Activated CD4-positive, alpha-beta memory T cell treated with anti-CD3 and anti-CD28 coated beads, Interleukin-2, amount 10 ng/mL, durations not matched to agents 7 days and 5 days (primary cell): ENCODE measurements at regions not wholly inside any gene's neighbourhood (a gene's known extent, or its start where the extent isn't known, plus 50 kb on each side); places are given as distances from the start of the nearest gene placed in this dataset.

Experiments used
- CTCF ChIA-PET: fragments of 350-600 bp; sonication (Branson Sonifier 250); formaldehyde crosslinking; loops from one replicate; lab custom pipeline; 2021; ENCODE audit warnings: antibody characterized with exemption, inconsistent platforms; lab: Charles Lee
- POLR2A ChIA-PET: fragments of 350-600 bp; sonication (Branson Sonifier 250); formaldehyde crosslinking; loops from one replicate; lab custom pipeline; 2021; ENCODE audit warnings: antibody characterized with exemption; lab: Charles Lee
- DNase-seq: peaks from one replicate; pipeline ENCODE4 v3.0.0-alpha.2; 2020
- H3K27ac Mint-ChIP-seq: one replicate; pipeline ENCODE4 v1.8.0; 2021; ENCODE audit warnings: mild to moderate bottlenecking, mixed read lengths
- H3K27me3 Mint-ChIP-seq: one replicate; pipeline ENCODE4 v1.8.0; 2021; ENCODE audit warnings: mixed read lengths
- H3K36me3 Mint-ChIP-seq: one replicate; pipeline ENCODE4 v1.8.0; 2021; ENCODE audit warnings: low read depth, mixed read lengths
- H3K4me1 Mint-ChIP-seq: one replicate; pipeline ENCODE4 v1.8.0; 2021; ENCODE audit warnings: mixed read lengths
- H3K4me3 Mint-ChIP-seq: one replicate; pipeline ENCODE4 v1.8.0; 2021; ENCODE audit warnings: mild to moderate bottlenecking, mixed read lengths
- H3K9me3 Mint-ChIP-seq: one replicate; pipeline ENCODE4 v1.8.0; 2021; ENCODE audit warnings: mixed read lengths

DNA sequence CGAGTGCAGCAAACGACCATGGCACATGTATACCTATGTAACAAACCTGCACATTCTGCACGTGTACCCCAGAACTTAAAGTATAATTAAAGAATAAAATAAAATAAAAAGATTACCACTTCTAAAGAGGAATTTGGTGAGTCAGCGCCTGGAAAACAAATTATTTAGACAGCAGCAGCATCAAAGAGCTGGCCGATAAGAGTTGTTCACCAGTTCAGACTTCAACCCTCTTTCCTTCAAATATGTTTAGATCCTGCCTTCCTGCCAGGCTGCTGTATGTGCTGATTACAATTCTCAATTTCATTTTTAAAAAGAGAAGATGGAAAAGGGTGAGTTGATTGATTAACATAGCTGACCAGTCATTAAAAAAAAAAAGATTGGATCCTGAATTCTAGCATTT lies 672.0 kb upstream of the NRP1 start:
- Mint-ChIP-seq H3K9me3 (no peaks in the 10 kb centered on the region), H3K27ac (no peak overlapping the region), H3K4me3 (no peak overlapping the region), H3K27me3 (no peaks in the 10 kb centered on the region), H3K4me1 (no peaks in the 10 kb centered on the region), H3K36me3 (no peaks in the 10 kb centered on the region)
- DNase-seq: no peak
- ChIA-PET CTCF (no interaction called here), POLR2A (no interaction called here)

DNA sequence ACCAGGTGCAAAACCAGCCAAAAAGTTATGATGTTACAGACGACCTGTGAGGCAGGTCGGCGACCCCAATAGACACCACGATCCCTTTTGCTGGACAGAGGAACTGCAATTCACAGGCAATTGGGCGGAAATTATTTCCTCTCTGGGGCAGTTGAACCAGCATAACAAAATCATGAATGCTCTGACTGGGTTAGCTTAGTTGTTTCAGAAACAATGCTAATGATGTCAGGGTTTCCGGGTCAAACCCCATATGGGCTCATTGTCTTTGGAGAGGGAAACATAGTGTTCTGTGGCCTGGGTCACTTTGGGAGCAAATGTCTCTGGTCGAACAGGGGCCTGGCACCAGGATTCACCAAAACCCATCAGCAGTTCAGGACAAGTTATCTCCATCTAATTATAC lies 669.1 kb upstream of the NRP1 start:
- no peak overlapping the region for H3K27ac Mint-ChIP-seq
- H3K4me1 Mint-ChIP-seq: no peaks in the 10 kb centered on the region
- no peak for DNase-seq
- H3K27me3 Mint-ChIP-seq: no peaks in the 10 kb centered on the region
- no peaks in the 10 kb centered on the region for H3K9me3 Mint-ChIP-seq
- ChIA-PET CTCF (no interaction called here), POLR2A (no interaction called here)
- H3K36me3 Mint-ChIP-seq: no peaks in the 10 kb centered on the region
- H3K4me3 Mint-ChIP-seq: no peak overlapping the region

DNA sequence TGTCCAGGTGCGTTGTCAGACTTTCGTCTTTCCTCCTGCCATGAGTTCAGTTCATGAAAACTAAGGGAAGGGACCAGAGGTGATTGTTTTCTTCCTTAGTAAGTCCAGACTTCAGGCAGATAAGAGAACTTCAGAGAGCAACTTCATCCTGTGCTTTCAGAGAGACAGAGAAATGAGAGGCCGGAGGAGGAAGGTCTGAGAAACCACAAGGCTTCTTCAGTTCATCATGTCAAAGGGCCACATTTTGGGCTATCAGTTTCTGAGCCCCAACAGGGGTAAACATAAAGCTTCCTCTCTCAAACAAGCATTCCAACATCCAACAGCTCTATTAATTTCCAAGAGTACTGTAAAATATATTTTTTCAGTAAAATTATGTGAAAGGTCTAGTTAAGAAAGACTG lies 668.4 kb upstream of the NRP1 start:
- no peak for DNase-seq
- no peak overlapping the region for H3K27ac Mint-ChIP-seq
- ChIA-PET POLR2A (no interaction called here), CTCF (no interaction called here)
- H3K4me1 Mint-ChIP-seq: no peaks in the 10 kb centered on the region
- H3K4me3 Mint-ChIP-seq: no peak overlapping the region
- H3K9me3 Mint-ChIP-seq: no peaks in the 10 kb centered on the region
- H3K27me3 Mint-ChIP-seq: no peaks in the 10 kb centered on the region
- no peaks in the 10 kb centered on the region for H3K36me3 Mint-ChIP-seq

DNA sequence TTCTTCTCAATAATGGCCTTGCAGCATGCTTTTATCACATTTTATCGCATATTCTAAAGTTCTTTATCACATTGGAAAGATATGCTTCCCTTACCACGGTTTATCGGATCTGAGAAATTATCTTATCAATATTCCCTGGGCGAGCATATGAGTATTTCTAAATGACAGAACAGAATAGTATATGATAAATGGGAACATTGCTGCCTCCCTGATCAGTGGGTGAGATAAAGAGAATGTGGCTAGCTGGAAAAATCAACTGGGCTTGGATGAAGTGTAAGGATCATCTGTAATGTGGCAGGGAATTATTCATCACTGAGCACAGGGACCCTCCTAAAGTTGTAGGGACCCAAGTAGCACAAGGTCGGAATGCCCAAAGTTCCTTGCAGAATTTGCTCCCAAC lies 667.4 kb upstream of the NRP1 start:
- POLR2A ChIA-PET: no interaction called here

DNA sequence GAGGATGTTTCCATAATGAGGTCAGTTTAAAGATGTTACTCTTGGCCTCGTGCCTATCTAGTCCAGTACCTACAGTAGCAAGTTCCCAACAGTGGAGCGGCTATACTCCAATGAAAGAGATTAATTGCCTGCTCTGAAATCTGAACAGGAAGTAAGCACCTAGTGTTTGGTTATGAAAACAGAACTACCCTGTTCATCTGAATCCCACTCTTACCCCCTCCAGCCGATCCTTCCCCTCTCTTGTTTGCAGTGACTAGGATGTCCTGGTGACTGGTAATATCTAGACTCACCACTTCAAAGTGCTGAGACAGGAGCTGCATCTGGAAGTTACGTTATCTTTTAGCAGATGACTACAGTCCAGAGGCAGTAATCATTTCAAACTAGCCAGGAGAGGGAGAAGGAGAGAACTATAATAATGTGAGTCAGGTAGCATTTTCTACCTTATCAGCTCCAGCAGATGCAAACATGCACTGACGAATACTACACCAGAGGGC lies 666.7 kb upstream of the NRP1 start:
- CTCF ChIA-PET: no interaction called here
- DNase-seq: no peak
- POLR2A ChIA-PET: no interaction called here
- no peaks in the 10 kb centered on the region for H3K27me3 Mint-ChIP-seq
- no peaks in the 10 kb centered on the region for H3K4me1 Mint-ChIP-seq
- no peak overlapping the region for H3K27ac Mint-ChIP-seq
- no peaks in the 10 kb centered on the region for H3K36me3 Mint-ChIP-seq
- H3K4me3 Mint-ChIP-seq: no peak overlapping the region
- no peaks in the 10 kb centered on the region for H3K9me3 Mint-ChIP-seq

More for the DNA sequence above, 667.4 kb upstream of the NRP1 start:
- H3K27me3 Mint-ChIP-seq: no peaks in the 10 kb centered on the region
- no peak overlapping the region for H3K27ac Mint-ChIP-seq
- CTCF ChIA-PET: no interaction called here
- H3K4me1 Mint-ChIP-seq: no peaks in the 10 kb centered on the region
- no peak for DNase-seq
- H3K36me3 Mint-ChIP-seq: no peaks in the 10 kb centered on the region
- H3K4me3 Mint-ChIP-seq: no peak overlapping the region
- no peaks in the 10 kb centered on the region for H3K9me3 Mint-ChIP-seq

DNA sequence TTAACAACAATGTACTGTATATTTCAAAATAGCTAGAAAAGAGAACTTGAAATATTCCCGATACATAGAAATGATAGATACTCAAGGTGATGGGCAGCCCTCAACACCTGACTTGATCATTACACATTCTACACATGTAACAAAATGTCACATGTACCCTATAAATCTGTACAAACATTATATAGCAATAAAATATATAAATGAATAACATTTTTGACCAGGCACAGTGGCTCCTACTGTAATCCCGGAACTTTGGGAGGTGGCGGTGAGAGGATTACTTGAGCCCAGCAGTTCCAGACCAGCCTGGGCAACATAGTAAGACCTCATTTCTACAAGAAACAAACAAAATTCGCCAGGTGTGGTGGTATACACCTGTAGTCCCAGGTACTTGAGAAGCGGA lies 659.5 kb upstream of the NRP1 start:
- ChIA-PET CTCF (no interaction called here), POLR2A (no interaction called here)
- no peaks in the 10 kb centered on the region for H3K4me1 Mint-ChIP-seq
- no peaks in the 10 kb centered on the region for H3K36me3 Mint-ChIP-seq
- no peak overlapping the region for H3K4me3 Mint-ChIP-seq
- H3K27ac Mint-ChIP-seq: no peak overlapping the region
- H3K27me3 Mint-ChIP-seq: no peaks in the 10 kb centered on the region
- H3K9me3 Mint-ChIP-seq: no peaks in the 10 kb centered on the region
- DNase-seq: no peak

DNA sequence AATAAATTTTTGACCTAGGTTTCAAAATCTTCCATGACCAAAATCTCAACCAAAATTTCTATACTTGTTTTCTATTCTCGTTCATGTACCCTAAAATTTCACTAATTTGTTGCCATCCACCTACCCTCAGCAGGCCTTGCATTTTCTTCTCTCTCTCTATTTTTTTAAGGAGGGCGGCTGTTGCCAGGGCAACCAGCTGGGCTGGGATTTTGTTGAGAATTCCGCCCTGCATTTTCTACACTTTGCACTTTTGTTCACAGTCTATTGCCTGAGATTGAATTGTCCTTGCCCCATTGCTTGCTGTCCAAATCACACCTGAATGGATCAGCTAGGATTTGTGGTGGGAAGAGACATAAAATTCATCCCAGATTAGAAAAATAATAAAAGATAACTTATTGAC lies 657.5 kb upstream of the NRP1 start:
- ChIA-PET POLR2A (no interaction called here), CTCF (no interaction called here)
- Mint-ChIP-seq H3K27me3 (no peaks in the 10 kb centered on the region), H3K4me1 (no peaks in the 10 kb centered on the region), H3K36me3 (no peaks in the 10 kb centered on the region), H3K9me3 (peaks cover 6% of the 10 kb centered on the region), H3K27ac (no peak overlapping the region), H3K4me3 (no peak overlapping the region)
- DNase-seq: no peak

DNA sequence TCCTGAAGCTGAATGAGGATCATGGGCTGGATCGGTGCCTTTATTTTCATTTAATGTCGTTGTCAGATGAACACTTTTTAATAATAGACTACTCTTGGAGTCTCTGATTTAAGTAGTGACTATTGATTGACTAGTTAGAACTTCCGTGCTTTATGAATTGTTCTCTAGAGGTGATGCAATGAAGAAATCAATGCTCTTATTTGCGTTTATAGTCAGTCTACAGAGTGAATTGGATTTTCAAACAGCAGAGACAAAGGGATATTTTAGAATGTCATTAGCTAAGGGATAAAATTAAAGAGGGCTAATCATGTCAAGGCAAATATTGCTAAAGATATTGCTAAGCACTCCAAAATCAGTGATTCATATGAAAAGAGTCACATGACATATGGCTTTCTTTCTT lies 652.0 kb upstream of the NRP1 start:
- H3K27ac Mint-ChIP-seq: no peak overlapping the region

DNA sequence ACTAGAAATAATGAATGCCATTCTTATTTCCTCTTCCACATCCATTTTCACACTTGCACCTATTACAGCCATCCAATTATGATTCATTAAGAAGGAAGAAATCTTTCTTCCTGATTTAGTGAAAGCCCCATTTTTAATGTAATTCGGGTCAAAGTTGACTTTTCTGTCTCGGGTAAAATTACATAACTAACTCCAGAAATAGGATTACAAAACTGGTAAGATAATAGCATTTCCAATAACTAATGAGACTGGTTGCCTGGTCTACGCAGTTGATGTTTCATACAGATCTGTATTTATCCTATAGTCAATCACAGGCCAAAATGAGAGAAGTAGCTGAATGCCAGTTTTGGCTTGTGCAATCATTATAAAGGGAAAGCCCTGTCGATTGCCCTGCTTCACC lies 651.5 kb upstream of the NRP1 start:
- no peak overlapping the region for H3K4me3 Mint-ChIP-seq

More for the DNA sequence above, 652.0 kb upstream of the NRP1 start:
- H3K9me3 Mint-ChIP-seq: peaks cover 7% of the 10 kb centered on the region
- no peaks in the 10 kb centered on the region for H3K36me3 Mint-ChIP-seq
- no peak overlapping the region for H3K4me3 Mint-ChIP-seq
- no peaks in the 10 kb centered on the region for H3K4me1 Mint-ChIP-seq
- ChIA-PET CTCF (no interaction called here), POLR2A (no interaction called here)
- H3K27me3 Mint-ChIP-seq: no peaks in the 10 kb centered on the region
- DNase-seq: no peak

DNA sequence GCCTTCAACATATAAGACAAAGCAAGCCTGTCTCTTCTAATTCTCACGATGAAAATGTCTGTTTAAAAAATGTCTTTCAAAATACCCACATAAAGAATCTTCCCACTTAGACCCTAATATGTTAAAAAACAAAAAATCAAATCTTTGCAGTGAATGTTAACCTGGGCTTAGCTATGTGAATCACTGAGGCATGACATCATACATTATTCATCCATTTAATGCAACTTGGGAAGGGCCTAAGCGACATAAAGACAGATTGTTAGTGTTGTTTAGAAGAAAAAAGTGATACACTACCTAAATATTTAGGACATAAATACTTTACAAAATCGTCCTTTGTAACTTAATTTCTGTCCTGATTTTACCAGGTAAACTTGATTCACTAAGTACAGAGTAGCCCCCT lies 648.5 kb upstream of the NRP1 start:
- Mint-ChIP-seq H3K9me3 (peaks cover 3% of the 10 kb centered on the region), H3K27me3 (peaks cover 3% of the 10 kb centered on the region), H3K4me1 (no peaks in the 10 kb centered on the region), H3K36me3 (no peaks in the 10 kb centered on the region), H3K27ac (no peak overlapping the region), H3K4me3 (no peak overlapping the region)
- DNase-seq: no peak
- ChIA-PET CTCF (no interaction called here), POLR2A (no interaction called here)

More for the DNA sequence above, 651.5 kb upstream of the NRP1 start:
- peaks cover 7% of the 10 kb centered on the region for H3K9me3 Mint-ChIP-seq
- H3K27ac Mint-ChIP-seq: no peak overlapping the region
- CTCF ChIA-PET: no interaction called here
- no peak for DNase-seq
- POLR2A ChIA-PET: no interaction called here
- H3K27me3 Mint-ChIP-seq: no peaks in the 10 kb centered on the region
- no peaks in the 10 kb centered on the region for H3K4me1 Mint-ChIP-seq
- no peaks in the 10 kb centered on the region for H3K36me3 Mint-ChIP-seq

DNA sequence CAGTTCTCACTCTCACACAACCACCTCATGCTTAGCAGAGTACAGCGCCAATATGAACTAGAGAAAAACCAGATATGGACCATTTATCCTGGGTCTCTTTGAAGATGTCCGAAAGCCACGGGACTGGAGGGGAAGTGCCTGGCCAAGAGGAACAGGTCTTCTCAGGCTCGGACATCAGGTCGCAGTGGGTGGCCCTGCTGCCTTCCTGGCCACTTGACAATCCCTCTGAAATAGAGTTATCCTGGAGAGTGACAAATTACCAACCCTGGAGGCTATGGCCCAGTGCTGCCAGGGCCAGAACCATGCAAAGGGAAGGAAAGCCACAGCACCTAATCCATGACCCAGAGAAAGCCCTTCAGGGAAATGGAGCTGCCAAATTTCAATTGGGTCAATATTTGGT lies 646.8 kb upstream of the NRP1 start:
- H3K27ac Mint-ChIP-seq: no peak overlapping the region
- ChIA-PET POLR2A (no interaction called here), CTCF (no interaction called here)
- no peaks in the 10 kb centered on the region for H3K36me3 Mint-ChIP-seq
- DNase-seq: no peak
- peaks cover 2% of the 10 kb centered on the region for H3K9me3 Mint-ChIP-seq
- H3K27me3 Mint-ChIP-seq: peaks cover 6% of the 10 kb centered on the region
- no peak overlapping the region for H3K4me3 Mint-ChIP-seq
- no peaks in the 10 kb centered on the region for H3K4me1 Mint-ChIP-seq

DNA sequence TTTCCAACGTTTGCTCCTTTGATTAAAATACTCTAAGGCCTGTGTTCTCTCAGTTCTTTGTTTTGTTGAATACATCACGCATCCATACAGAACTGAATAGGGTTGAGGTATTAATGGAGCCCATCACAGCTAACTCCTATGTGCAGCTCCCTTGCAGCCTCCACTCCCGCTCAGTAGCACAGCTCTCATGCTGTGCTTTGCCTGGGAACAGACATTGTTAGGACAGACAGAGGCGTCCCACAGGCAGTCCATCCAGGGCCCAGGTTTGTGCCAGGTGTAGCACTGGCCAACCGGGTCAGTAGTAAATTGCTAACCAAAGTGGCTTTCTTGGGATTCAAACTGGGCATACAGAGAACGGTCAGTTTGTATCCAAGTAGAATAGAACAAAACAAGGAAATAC lies 644.7 kb upstream of the NRP1 start:
- peaks cover 6% of the 10 kb centered on the region for H3K27me3 Mint-ChIP-seq

DNA sequence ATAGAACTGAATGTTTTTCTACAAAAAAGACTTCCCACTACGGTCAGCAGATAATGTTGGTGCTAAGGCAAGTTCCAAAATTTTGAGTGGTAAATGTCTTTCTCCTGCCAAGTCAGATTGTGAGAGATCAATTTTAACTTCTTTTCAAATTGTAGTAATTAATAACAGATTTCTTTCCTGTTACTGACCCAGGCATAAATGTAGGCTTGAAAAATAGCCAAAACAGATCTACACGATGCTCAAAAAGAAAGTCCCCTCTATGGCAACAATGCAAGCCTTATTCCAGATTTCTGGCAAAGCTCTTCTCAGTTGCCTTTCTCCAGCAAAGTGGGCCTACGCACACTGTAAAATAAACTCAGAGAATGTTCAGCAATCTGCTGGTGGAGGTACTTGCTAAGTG lies 641.0 kb upstream of the NRP1 start:
- DNase-seq: no peak
- Mint-ChIP-seq H3K27ac (no peak overlapping the region), H3K9me3 (no peaks in the 10 kb centered on the region), H3K36me3 (no peaks in the 10 kb centered on the region), H3K4me3 (no peak overlapping the region), H3K27me3 (peaks cover 6% of the 10 kb centered on the region), H3K4me1 (no peaks in the 10 kb centered on the region)
- ChIA-PET CTCF (no interaction called here), POLR2A (no interaction called here)

More for the DNA sequence above, 644.7 kb upstream of the NRP1 start:
- no peak overlapping the region for H3K4me3 Mint-ChIP-seq
- DNase-seq: no peak
- ChIA-PET CTCF (no interaction called here), POLR2A (no interaction called here)
- no peaks in the 10 kb centered on the region for H3K9me3 Mint-ChIP-seq
- H3K36me3 Mint-ChIP-seq: no peaks in the 10 kb centered on the region
- H3K4me1 Mint-ChIP-seq: no peaks in the 10 kb centered on the region
- no peak overlapping the region for H3K27ac Mint-ChIP-seq

DNA sequence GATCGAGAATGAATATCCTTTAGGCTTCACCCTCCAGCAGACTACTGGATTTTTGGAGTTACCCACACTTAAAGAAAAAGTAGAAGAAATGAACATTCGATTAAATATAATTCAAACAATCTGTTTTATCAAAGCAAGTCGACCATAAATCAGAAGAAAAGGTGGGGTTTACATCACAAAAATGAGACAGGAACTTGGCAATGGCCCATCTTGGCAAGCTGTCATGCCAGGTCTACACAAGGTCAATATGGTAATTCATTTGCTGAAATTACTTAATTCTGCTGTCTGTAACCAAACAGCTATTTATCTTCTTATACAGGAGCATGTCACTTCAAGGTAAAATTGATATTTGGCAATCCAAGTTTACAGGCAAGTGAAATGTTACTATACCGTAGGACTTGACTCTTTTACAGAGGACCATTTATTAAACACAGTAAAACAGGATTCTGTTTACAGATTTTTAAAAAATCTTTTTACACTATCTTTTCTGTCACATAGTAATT lies 640.6 kb upstream of the NRP1 start:
- H3K27me3 Mint-ChIP-seq: peaks cover 6% of the 10 kb centered on the region
- CTCF ChIA-PET: no interaction called here
- no peak overlapping the region for H3K27ac Mint-ChIP-seq
- H3K36me3 Mint-ChIP-seq: no peaks in the 10 kb centered on the region
- H3K4me1 Mint-ChIP-seq: no peaks in the 10 kb centered on the region
- POLR2A ChIA-PET: no interaction called here
- no peak overlapping the region for H3K4me3 Mint-ChIP-seq
- H3K9me3 Mint-ChIP-seq: no peaks in the 10 kb centered on the region
- DNase-seq: no peak
